Effector memory CD8-positive, alpha-beta T cell (primary cell): ENCODE measurements at regions not wholly inside any gene's neighbourhood (a gene's known extent, or its start where the extent isn't known, plus 50 kb on each side); places are given as distances from the start of the nearest gene placed in this dataset.

Experiments used
- ATAC-seq: fragments of 150-1000 bp; cut with Tn5 transposase; replicated peaks from 2 replicates; pipeline ENCODE4 v1.10.0; 2021; ENCODE audit warnings: mild to moderate bottlenecking, moderate library complexity
- DNase-seq, 3 experiments: peaks; one replicate each; pipeline ENCODE4 v3.0.0; 2021
- H3K27ac Mint-ChIP-seq, 2 donors: one replicate each; pipeline ENCODE4 v1.8.0; 2022; ENCODE audit warnings: mild to moderate bottlenecking in 2 of 2, mixed read lengths in 2 of 2, moderate library complexity in 2 of 2
- H3K27me3 Mint-ChIP-seq, 2 donors: one replicate each; pipeline ENCODE4 v1.8.0; 2022; ENCODE audit warnings: mixed read lengths in 2 of 2
- H3K36me3 Mint-ChIP-seq: one replicate; pipeline ENCODE4 v1.8.0; 2022; ENCODE audit warnings: mild to moderate bottlenecking, moderate library complexity, mixed read lengths; ENCODE audit not compliant: insufficient read depth
- H3K4me1 Mint-ChIP-seq, 2 donors: one replicate each; pipeline ENCODE4 v1.8.0; 2022; ENCODE audit warnings: low read depth in 2 of 2, mixed read lengths in 2 of 2
- H3K4me3 Mint-ChIP-seq, 2 donors: one replicate each; pipeline ENCODE4 v1.8.0; 2022; ENCODE audit warnings: mild to moderate bottlenecking in 2 of 2, mixed read lengths in 2 of 2, moderate library complexity in 2 of 2
- H3K9me3 Mint-ChIP-seq, 2 donors: one replicate each; pipeline ENCODE4 v1.8.0; 2022; ENCODE audit warnings: mixed read lengths in 2 of 2

DNA sequence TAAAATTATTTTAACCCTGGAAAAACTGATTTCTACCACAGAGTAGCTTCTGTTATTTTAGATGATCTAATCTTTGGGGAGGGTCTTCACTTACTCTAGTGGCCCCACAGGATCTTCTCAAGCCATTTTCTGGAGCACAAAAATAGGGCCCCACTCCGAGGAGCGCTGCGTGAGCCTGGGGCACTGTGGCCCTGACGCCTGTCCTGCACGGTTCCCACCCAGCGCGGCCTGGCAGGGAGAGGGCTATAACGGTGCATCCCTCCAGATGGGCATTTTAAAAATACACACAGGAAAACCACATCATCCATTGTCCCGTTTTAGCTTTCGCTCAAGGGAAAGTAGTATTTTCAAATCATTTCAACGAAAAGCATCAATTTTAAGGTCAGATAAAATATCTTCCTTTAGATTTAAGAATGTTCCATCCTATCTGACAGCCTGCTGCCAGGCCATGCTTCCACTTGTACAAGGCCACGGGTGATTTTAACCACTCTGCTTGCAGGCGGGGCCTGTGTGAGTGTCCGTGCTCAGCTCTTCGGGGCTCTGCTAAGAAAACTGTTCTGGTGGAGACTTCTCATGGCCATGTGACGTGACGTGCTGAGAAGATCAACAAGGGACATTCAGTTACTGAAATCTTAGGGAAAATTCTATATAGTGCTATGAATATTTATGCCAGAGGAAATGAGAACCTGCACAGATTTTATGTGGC, 683.8 kb upstream of the SGCG start:
- H3K9me3 Mint-ChIP-seq, result no peaks in the 10 kb centered on the region
- no peaks in the 10 kb centered on the region for H3K4me1 Mint-ChIP-seq
- no peak overlapping the region for H3K27ac Mint-ChIP-seq
- H3K36me3 Mint-ChIP-seq, result no peaks in the 10 kb centered on the region
- ATAC-seq (no peak), DNase-seq (no peak)
- H3K27me3 Mint-ChIP-seq, result no peaks in the 10 kb centered on the region
- H3K4me3 Mint-ChIP-seq, result no peak overlapping the region

DNA sequence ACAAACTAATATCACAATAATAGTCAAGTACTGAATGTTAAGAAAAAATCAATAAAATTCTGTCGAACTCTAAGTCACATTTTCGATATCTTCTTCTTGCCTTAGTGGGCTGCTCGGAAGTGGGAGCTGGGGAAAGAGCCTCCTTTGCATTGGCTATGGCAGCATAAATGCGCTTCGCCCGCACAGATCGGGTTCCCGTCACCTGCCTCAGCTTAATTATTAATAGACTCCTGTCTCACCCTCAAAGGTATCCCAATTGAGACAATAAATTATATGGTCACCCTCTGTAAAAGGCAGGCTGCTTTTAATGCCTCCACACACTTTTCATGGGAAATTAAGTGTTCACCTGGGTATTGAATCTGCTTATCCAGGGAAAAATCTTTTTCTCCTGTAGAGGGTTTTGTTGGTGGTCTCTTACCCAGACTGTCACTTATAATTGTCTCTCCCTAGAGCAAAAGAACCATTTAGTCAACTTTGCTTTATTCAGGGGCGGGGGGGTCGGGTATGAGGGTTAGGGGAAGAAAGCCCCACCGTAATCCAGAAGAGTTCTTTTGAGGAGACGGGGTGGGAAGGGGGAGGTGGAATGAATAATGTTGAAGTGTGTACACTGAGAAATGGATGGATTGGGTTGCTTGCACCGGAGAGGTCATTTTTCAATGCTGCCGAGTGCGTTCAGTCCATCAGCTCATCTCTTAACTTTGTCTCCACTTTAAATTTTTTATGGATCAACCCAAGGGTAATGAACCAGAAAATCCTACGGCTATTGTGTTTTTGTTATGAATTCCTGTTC, 682.6 kb upstream of the SGCG start:
- no peaks in the 10 kb centered on the region for H3K4me1 Mint-ChIP-seq
- H3K4me3 Mint-ChIP-seq, result no peak overlapping the region
- ATAC-seq (no peak), DNase-seq (no peak)
- H3K36me3 Mint-ChIP-seq, result no peaks in the 10 kb centered on the region
- peaks cover 0 to 3% of the 10 kb centered on the region in 2 donors for H3K9me3 Mint-ChIP-seq
- H3K27me3 Mint-ChIP-seq, result no peaks in the 10 kb centered on the region
- no peak overlapping the region for H3K27ac Mint-ChIP-seq

GRCh38 chr13:22499919-22500318, 680.9 kb upstream of the SGCG start:
- no peaks in the 10 kb centered on the region for H3K4me1 Mint-ChIP-seq
- no peak overlapping the region for H3K4me3 Mint-ChIP-seq
- DNase-seq (no peak), ATAC-seq (no peak)
- no peaks in the 10 kb centered on the region for H3K27me3 Mint-ChIP-seq
- H3K9me3 Mint-ChIP-seq, result peaks cover 0 to 3% of the 10 kb centered on the region in 2 donors
- no peak overlapping the region for H3K27ac Mint-ChIP-seq
- H3K36me3 Mint-ChIP-seq, result no peaks in the 10 kb centered on the region

DNA sequence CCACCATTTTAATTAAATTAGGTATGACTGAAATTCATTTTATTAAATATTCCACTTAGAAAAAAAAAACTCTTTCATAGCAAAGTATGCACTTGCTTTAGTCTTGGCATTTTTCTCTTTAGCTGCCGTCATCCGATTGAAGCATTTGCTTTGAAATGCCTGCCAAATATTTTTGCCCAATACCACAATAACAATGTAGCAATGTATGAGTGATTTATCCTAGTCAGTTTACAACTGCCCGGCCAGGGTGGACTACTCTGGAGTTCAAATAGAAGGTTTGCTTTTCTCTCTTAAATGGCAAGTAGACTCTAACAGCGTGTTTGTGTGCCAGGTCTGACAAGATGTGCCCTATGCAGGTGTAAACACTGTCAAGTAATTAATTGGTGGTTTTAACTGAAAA, 675.3 kb upstream of the SGCG start:
- Mint-ChIP-seq H3K4me1 (no peaks in the 10 kb centered on the region), H3K27me3 (no peaks in the 10 kb centered on the region), H3K27ac (no peak overlapping the region), H3K36me3 (no peaks in the 10 kb centered on the region), H3K9me3 (peaks cover 0 to 3% of the 10 kb centered on the region in 2 donors), H3K4me3 (no peak overlapping the region)
- ATAC-seq (no peak), DNase-seq (no peak)

DNA sequence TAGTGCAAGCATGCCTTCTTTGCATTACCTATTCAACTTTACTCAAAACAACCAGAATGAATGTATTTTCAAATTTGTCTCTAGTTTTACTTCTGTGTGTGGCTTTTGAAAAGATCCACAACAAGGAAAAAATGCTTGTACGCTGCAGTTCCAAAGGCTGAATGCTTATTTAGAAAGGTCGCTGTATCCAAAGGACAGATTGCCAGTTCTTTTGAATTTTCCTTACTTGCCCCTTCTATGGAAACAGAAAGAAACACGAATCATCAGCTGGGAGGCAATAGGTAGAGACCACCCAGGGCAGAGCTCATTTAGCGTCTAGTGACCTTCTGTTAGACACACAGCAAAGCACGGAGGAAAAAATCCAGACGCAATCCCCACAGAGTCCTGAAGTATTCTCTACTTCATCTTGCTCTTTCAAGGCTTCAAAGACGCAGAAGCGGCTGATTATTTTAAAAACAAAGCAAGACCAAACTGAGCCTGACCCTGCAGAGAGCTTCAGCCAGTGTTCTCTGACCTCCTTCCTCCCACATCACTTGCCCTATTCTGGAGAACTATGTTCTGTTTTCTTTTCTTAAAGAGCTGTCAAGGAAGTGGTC, 674.6 kb upstream of the SGCG start:
- DNase-seq (no peak), ATAC-seq (no peak)
- Mint-ChIP-seq H3K27ac (no peak overlapping the region), H3K9me3 (peaks cover 0 to 3% of the 10 kb centered on the region in 2 donors), H3K4me1 (no peaks in the 10 kb centered on the region), H3K27me3 (no peaks in the 10 kb centered on the region), H3K4me3 (no peak overlapping the region), H3K36me3 (no peaks in the 10 kb centered on the region)

DNA sequence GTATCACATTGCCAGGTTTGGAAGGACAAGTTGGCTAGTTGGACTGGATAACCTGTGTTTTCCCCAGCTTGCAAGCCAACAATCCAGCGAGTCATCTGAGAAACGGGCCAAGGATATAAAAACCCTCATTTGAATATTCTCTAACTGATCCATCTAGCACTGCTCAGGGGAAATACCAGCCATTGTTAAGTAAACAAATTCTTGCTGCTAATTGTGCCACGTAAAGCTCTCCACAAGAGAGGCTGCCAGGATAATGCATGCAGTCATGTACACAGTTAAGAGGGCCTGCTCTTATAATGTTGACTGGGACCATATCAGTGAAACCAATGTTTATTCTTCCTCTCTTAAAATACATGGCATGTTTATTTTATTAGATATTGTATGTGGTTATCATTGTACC, 663.2 kb upstream of the SGCG start:
- Mint-ChIP-seq H3K27ac (no peak overlapping the region), H3K9me3 (peaks cover 0 to 3% of the 10 kb centered on the region in 2 donors), H3K4me1 (no peaks in the 10 kb centered on the region), H3K4me3 (no peak overlapping the region), H3K27me3 (no peaks in the 10 kb centered on the region), H3K36me3 (no peaks in the 10 kb centered on the region)
- ATAC-seq (no peak), DNase-seq (no peak)

GRCh38 chr13:22536851-22537250, 643.9 kb upstream of the SGCG start:
- no peak for DNase-seq
- H3K36me3 Mint-ChIP-seq, result no peaks in the 10 kb centered on the region
- no peaks in the 10 kb centered on the region for H3K9me3 Mint-ChIP-seq
- no peaks in the 10 kb centered on the region for H3K27me3 Mint-ChIP-seq
- ATAC-seq, result no peak
- H3K27ac Mint-ChIP-seq, result no peak overlapping the region
- H3K4me1 Mint-ChIP-seq, result no peaks in the 10 kb centered on the region
- H3K4me3 Mint-ChIP-seq, result no peak overlapping the region

DNA sequence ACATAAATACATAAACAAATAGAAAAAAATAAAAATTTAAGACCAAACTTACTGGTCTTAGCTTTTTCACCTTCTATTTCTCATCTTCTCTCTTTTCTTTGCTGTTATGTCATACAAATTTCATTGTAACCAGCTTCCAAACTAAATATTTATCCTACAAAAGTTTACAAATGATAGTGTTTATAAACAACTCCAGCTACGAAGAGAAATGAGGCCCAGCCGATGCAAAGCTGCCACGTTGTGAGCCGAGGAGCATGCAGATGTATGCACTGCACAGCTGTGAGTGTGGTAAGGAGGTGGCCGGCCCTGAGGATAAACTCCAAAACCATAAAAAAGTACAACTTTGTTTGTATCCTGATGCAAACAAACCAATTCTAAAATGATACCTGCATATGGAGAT, 642.4 kb upstream of the SGCG start:
- ATAC-seq, result no peak
- Mint-ChIP-seq H3K4me3 (no peak overlapping the region), H3K27ac (no peak overlapping the region), H3K36me3 (no peaks in the 10 kb centered on the region), H3K4me1 (no peaks in the 10 kb centered on the region), H3K27me3 (no peaks in the 10 kb centered on the region), H3K9me3 (no peaks in the 10 kb centered on the region)
- no peak for DNase-seq

GRCh38 chr13:22549126-22549525, 631.7 kb upstream of the SGCG start:
- DNase-seq (no peak), ATAC-seq (no peak)
- Mint-ChIP-seq H3K27ac (no peak overlapping the region), H3K36me3 (no peaks in the 10 kb centered on the region), H3K27me3 (peaks cover 0 to 13% of the 10 kb centered on the region in 2 donors), H3K4me3 (no peak overlapping the region), H3K9me3 (peaks cover 6 to 10% of the 10 kb centered on the region in 2 donors), H3K4me1 (no peaks in the 10 kb centered on the region)

GRCh38 chr13:22561581-22561980, 619.2 kb upstream of the SGCG start:
- H3K27ac Mint-ChIP-seq, result no peak overlapping the region
- no peaks in the 10 kb centered on the region for H3K27me3 Mint-ChIP-seq
- no peak overlapping the region for H3K4me3 Mint-ChIP-seq
- DNase-seq, result no peak
- no peaks in the 10 kb centered on the region for H3K36me3 Mint-ChIP-seq
- ATAC-seq, result no peak
- peaks cover 2 to 9% of the 10 kb centered on the region in 2 donors for H3K9me3 Mint-ChIP-seq
- no peaks in the 10 kb centered on the region for H3K4me1 Mint-ChIP-seq

GRCh38 chr13:22562116-22562515, 618.7 kb upstream of the SGCG start:
- Mint-ChIP-seq H3K4me1 (no peaks in the 10 kb centered on the region), H3K36me3 (no peaks in the 10 kb centered on the region), H3K27me3 (no peaks in the 10 kb centered on the region), H3K4me3 (no peak overlapping the region), H3K9me3 (peaks cover 2 to 9% of the 10 kb centered on the region in 2 donors), H3K27ac (no peak overlapping the region)
- no peak for ATAC-seq
- DNase-seq, result no peak

DNA sequence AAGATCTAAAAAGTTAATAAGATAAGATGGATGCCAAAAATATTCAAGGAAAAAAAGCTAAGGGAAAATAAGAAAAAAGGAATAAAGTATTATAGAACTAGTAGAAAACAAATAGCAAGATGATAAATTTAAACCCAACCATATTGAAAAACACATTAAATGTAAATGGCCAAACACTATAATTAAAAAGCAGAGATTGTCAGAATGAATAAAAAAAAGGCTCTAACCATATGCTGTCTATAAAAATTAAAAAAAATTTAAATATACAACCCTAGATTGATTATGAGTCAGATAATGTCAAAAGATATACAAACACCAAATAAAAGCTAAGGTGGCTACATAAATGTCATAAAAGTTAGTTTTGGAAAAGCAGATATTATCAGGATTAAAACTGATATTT, 617.5 kb upstream of the SGCG start:
- DNase-seq, result no peak
- Mint-ChIP-seq H3K27me3 (no peaks in the 10 kb centered on the region), H3K4me1 (no peaks in the 10 kb centered on the region), H3K36me3 (no peaks in the 10 kb centered on the region), H3K27ac (no peak overlapping the region), H3K9me3 (peaks cover 2 to 6% of the 10 kb centered on the region in 2 donors), H3K4me3 (no peak overlapping the region)
- no peak for ATAC-seq

DNA sequence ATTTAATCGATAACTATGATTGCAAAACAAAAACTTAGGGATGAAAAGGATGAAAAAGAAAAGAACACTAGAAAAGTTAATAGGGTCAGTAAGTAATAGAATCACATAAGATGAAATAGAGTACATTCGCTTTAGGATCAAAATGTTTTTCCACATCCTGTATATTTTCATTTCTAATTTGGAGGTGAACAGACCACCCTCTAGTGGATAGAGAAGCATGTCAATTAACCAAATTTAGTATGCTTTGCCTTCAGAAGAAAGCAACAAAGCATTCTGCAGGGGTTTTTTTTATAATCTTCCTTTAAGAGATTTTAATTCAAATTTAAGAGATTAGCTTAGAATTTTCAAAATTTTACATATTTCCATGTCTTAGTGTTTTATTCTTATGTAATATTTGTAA, 611.0 kb upstream of the SGCG start:
- no peaks in the 10 kb centered on the region for H3K4me1 Mint-ChIP-seq
- H3K27ac Mint-ChIP-seq, result no peak overlapping the region
- H3K27me3 Mint-ChIP-seq, result no peaks in the 10 kb centered on the region
- no peak for ATAC-seq
- DNase-seq, result no peak
- no peak overlapping the region for H3K4me3 Mint-ChIP-seq
- H3K36me3 Mint-ChIP-seq, result no peaks in the 10 kb centered on the region
- H3K9me3 Mint-ChIP-seq, result peaks cover 0 to 3% of the 10 kb centered on the region in 2 donors

- ATAC-seq (no peak), DNase-seq (no peak)
- Mint-ChIP-seq H3K4me3 (no peak overlapping the region), H3K9me3 (peaks cover 0 to 7% of the 10 kb centered on the region in 2 donors), H3K27ac (no peak overlapping the region), H3K4me1 (no peaks in the 10 kb centered on the region), H3K36me3 (no peaks in the 10 kb centered on the region), H3K27me3 (no peaks in the 10 kb centered on the region)
These were observed 590.9 kb upstream of the SGCG start for GRCh38 chr13:22589880-22590279.
